GM12872 (cell line): ENCODE measurements at regions not wholly inside any gene's neighbourhood (a gene's known extent, or its start where the extent isn't known, plus 50 kb on each side); places are given as distances from the start of the nearest gene placed in this dataset.

Source experiments
- CTCF ChIP-seq: IDR thresholded peaks from 3 replicates; pipeline ENCODE4 v1.5.1; 2011; ENCODE audit warnings: low read depth, mild to moderate bottlenecking, low read length, moderate library complexity; ENCODE audit not compliant: insufficient read depth

- TF ChIP-seq CTCF: no peak
Measured at GRCh38 chr11:44361813-44362212, 51.9 kb upstream of the ALX4 start.

- TF ChIP-seq CTCF: no peak
Measured at GRCh38 chr11:44363116-44363515, 53.2 kb upstream of the ALX4 start.

DNA sequence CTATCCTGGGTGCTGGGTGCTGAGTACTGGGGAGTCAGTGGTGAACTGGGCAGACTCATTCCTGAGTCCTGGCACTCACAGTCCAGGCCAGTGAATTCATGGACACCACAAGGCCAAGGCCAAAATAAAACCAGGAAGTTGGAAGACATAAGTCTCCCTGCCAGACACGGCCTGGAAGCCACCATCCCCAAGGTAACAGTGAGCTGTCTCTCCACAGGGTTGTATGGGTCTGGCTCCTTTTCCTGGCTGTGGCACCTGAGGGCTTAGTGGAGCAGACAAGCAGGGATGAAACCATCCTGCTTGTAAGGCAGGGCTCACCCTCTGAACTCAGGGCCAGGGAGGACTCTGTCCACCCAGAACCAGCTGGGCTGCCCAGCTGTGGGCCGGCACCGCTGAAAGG lies 54.7 kb upstream of the ALX4 start:
- no peak for TF ChIP-seq CTCF

- no peak for TF ChIP-seq CTCF
Measured at GRCh38 chr11:44365616-44366015, 55.7 kb upstream of the ALX4 start.

DNA sequence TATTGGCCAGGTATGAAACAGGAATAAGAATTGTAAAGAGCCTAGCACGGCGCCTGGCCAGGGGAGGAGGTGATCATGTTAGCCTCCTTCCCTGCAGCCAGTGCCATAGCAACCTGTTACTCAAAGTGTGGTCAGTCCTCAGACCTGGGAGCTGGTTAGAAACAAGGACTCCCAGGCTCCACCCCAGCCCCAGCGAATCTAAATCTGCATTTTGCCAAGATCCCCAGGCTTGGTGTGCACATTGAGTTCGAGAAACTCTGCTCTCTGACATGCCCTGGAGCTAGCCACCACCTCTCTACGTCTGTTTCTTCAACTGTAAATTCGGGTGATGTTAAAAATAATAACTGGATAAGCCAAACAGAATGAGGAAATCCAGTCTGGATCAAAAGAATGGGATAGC lies 56.1 kb upstream of the ALX4 start:
- TF ChIP-seq CTCF: no peak

GRCh38 chr11:44366741-44367140 lies 56.8 kb upstream of the ALX4 start:
- TF ChIP-seq CTCF: no peak

- no peak for TF ChIP-seq CTCF
Measured at GRCh38 chr11:44367452-44367851, 57.5 kb upstream of the ALX4 start.

- no peak for TF ChIP-seq CTCF
Measured at GRCh38 chr11:44368886-44369285, 58.9 kb upstream of the ALX4 start.
